H1 (cell line): ENCODE measurements at regions not wholly inside any gene's neighbourhood (a gene's known extent, or its start where the extent isn't known, plus 50 kb on each side); places are given as distances from the start of the nearest gene placed in this dataset.

Experiments used
- GTF2F1 ChIP-seq: IDR thresholded peaks from 2 replicates; pipeline ENCODE4 v1.6.1; 2012; ENCODE audit warnings: low read depth, low read length, improper control_type of control experiment, borderline replicate concordance
- SUZ12 ChIP-seq: fragments of 200-600 bp; sonication (generic); IDR thresholded peaks from 2 replicates; pipeline ENCODE4 v1.6.1; 2012; ENCODE audit warnings: mild to moderate bottlenecking, inconsistent platforms, low read length, moderate library complexity, mixed read lengths
- TAF1 ChIP-seq: IDR thresholded peaks from 2 replicates; pipeline ENCODE4 v1.6.1; 2011; ENCODE audit warnings: mild to moderate bottlenecking, low read depth, low read length
- YY1 ChIP-seq: IDR thresholded peaks from 2 replicates; pipeline ENCODE4 v1.6.1; 2011; ENCODE audit warnings: low read depth, mild to moderate bottlenecking, low read length
- TF ChIP-seq, protein P1 (sequence below), 3 experiments: IDR thresholded peaks; 1 replicate in 2 of 3; 2 replicates in 1 of 3; pipeline versions ENCODE4 v1.5.1 to v1.6.1; 2011; ENCODE audit warnings: low read length in 3 of 3, mild to moderate bottlenecking in 3 of 3, inconsistent platforms in 2 of 3, low read depth in 1 of 3, moderate library complexity in 1 of 3; ENCODE audit not compliant: insufficient read depth in 1 of 3; ENCODE audit errors: control extremely low read depth in 1 of 3

DNA sequence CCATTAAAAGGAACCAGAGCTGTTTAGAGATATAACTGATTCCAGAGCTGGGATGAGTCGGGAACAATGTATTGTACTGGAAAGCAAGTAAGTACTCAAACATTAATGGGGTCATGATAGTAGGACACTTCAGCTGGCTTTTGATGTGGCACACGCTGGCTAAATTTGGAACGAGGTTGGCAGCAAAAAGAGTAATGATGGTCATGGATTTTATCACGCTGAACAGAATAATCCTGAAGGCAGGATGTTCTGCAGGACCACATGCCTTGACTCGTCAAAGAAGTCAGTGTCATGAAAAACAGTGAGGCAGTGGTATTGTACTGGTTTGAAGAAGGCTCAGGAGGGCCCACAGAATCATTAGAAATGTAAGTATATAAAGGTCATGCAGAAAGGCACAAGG, 220.3 kb downstream of the SNX13 start (continued):
- TF ChIP-seq, protein P1, sequence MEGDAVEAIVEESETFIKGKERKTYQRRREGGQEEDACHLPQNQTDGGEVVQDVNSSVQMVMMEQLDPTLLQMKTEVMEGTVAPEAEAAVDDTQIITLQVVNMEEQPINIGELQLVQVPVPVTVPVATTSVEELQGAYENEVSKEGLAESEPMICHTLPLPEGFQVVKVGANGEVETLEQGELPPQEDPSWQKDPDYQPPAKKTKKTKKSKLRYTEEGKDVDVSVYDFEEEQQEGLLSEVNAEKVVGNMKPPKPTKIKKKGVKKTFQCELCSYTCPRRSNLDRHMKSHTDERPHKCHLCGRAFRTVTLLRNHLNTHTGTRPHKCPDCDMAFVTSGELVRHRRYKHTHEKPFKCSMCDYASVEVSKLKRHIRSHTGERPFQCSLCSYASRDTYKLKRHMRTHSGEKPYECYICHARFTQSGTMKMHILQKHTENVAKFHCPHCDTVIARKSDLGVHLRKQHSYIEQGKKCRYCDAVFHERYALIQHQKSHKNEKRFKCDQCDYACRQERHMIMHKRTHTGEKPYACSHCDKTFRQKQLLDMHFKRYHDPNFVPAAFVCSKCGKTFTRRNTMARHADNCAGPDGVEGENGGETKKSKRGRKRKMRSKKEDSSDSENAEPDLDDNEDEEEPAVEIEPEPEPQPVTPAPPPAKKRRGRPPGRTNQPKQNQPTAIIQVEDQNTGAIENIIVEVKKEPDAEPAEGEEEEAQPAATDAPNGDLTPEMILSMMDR (IDR thresholded peaks at IDR 0.05; ENCODE audit: control extremely low read depth in 1 of 3, insufficient read depth in 1 of 3, low read depth in 1 of 3, low read length in 3 of 3), result no peak
- TF ChIP-seq TAF1 (no peak), GTF2F1 (no peak), SUZ12 (no peak), YY1 (no peak)
- TF ChIP-seq, all 59 proteins: peak for 0
